GM12891 (cell line): ENCODE measurements at regions not wholly inside any gene's neighbourhood (a gene's known extent, or its start where the extent isn't known, plus 50 kb on each side); places are given as distances from the start of the nearest gene placed in this dataset.

ENCODE experiments used
- DNase-seq: peaks from one replicate; pipeline ENCODE4 v3.0.0; 2011; ENCODE audit warnings: low spot score; ENCODE audit not compliant: insufficient read length
- FAIRE-seq: peaks from 2 replicates; lab custom pipeline; 2011; peaks lifted over from hg19 to GRCh38; lab: Jason Lieb, UNC
- PAX5 ChIP-seq: IDR thresholded peaks from 2 replicates; pipeline ENCODE4 v1.6.1; 2011; ENCODE audit warnings: low read length, moderate library complexity, mild to moderate bottlenecking; ENCODE audit not compliant: insufficient read depth, severe bottlenecking
- POLR2A ChIP-seq: IDR thresholded peaks from 2 replicates; pipeline ENCODE4 v1.6.1; 2011; ENCODE audit warnings: low read depth, low read length, control low read depth
- POLR2AphosphoS5 ChIP-seq: IDR thresholded peaks from 2 replicates; pipeline ENCODE4 v1.6.1; 2011; ENCODE audit warnings: low read depth, low read length, control low read depth
- POU2F2 ChIP-seq: IDR thresholded peaks from 2 replicates; pipeline ENCODE4 v1.6.1; 2011; ENCODE audit warnings: low read depth, mild to moderate bottlenecking, control low read depth, low read length, moderate library complexity
- SPI1 ChIP-seq: IDR thresholded peaks from 2 replicates; pipeline ENCODE4 v1.6.1; 2011; ENCODE audit warnings: low read depth, low read length, control low read depth
- TAF1 ChIP-seq: IDR thresholded peaks from 2 replicates; pipeline ENCODE4 v1.6.1; 2011; ENCODE audit warnings: low read depth, low read length, control low read depth

GRCh38 chr9:85192750-85193149, 523.2 kb downstream of the NTRK2 start:
- DNase-seq, result no peak
- TF ChIP-seq POLR2A, result no peak
- TF ChIP-seq TAF1, result no peak
- no peak for TF ChIP-seq POLR2AphosphoS5
- no peak for TF ChIP-seq PAX5
- TF ChIP-seq POU2F2, result no peak
- no peak for TF ChIP-seq SPI1
- no peak for FAIRE-seq

GRCh38 chr9:85186218-85186585, 516.7 kb downstream of the NTRK2 start:
- TF ChIP-seq PAX5 (no peak), SPI1 (no peak), POU2F2 (no peak), POLR2A (no peak), TAF1 (no peak), POLR2AphosphoS5 (no peak)
- FAIRE-seq (no peak), DNase-seq (no peak)

GRCh38 chr9:85185486-85186217, 516.1 kb downstream of the NTRK2 start:
- FAIRE-seq (no peak), DNase-seq (no peak)
- TF ChIP-seq POLR2A (no peak), POU2F2 (no peak), PAX5 (no peak), SPI1 (no peak), TAF1 (no peak), POLR2AphosphoS5 (no peak)

GRCh38 chr9:85182383-85182782, 512.9 kb downstream of the NTRK2 start:
- TF ChIP-seq TAF1 (no peak), SPI1 (no peak), POLR2A (no peak), PAX5 (no peak), POU2F2 (no peak), POLR2AphosphoS5 (no peak)
- FAIRE-seq (no peak), DNase-seq (no peak)

GRCh38 chr9:85178474-85178873, 508.9 kb downstream of the NTRK2 start:
- TF ChIP-seq SPI1, result no peak
- TF ChIP-seq POLR2A, result no peak
- TF ChIP-seq PAX5, result no peak
- no peak for TF ChIP-seq POLR2AphosphoS5
- TF ChIP-seq TAF1, result no peak
- TF ChIP-seq POU2F2, result no peak
- DNase-seq (no peak), FAIRE-seq (no peak)

GRCh38 chr9:85173967-85174366, 504.4 kb downstream of the NTRK2 start:
- DNase-seq (no peak), FAIRE-seq (no peak)
- TF ChIP-seq PAX5 (no peak), SPI1 (no peak), POU2F2 (no peak), POLR2AphosphoS5 (no peak), TAF1 (no peak), POLR2A (no peak)

GRCh38 chr9:85172001-85172978, 502.8 kb downstream of the NTRK2 start:
- no peak for TF ChIP-seq SPI1
- no peak for DNase-seq
- no peak for FAIRE-seq

- no peak for DNase-seq
- TF ChIP-seq PAX5 (no peak), TAF1 (no peak), POLR2AphosphoS5 (no peak), SPI1 (no peak), POU2F2 (no peak), POLR2A (no peak)
- FAIRE-seq, result no peak
These were observed 501.6 kb downstream of the NTRK2 start for GRCh38 chr9:85171163-85171562.

GRCh38 chr9:85168412-85168811, 498.9 kb downstream of the NTRK2 start:
- DNase-seq (no peak), FAIRE-seq (no peak)
- no peak for TF ChIP-seq POLR2A
- no peak for TF ChIP-seq PAX5
- no peak for TF ChIP-seq SPI1
- TF ChIP-seq POLR2AphosphoS5, result no peak
- no peak for TF ChIP-seq POU2F2
- no peak for TF ChIP-seq TAF1
